HG03103 (cell line): ENCODE measurements at regions not wholly inside any gene's neighbourhood (a gene's known extent, or its start where the extent isn't known, plus 50 kb on each side); places are given as distances from the start of the nearest gene placed in this dataset.

ENCODE experiments used
- ATAC-seq: cut with Tn5 transposase; IDR thresholded peaks from one replicate; pipeline ENCODE4 v1.9.1; 2021; ENCODE audit warnings: low read depth; ENCODE audit not compliant: unreplicated experiment

- no peak for ATAC-seq
Observed at GRCh38 chr4:180949424-180950213, 1293.6 kb upstream of the TENM3 start.

- no peak for ATAC-seq
Observed at GRCh38 chr4:180950377-180950776, 1292.8 kb upstream of the TENM3 start.

GRCh38 chr4:180951312-180951711 is 1291.9 kb upstream of the TENM3 start:
- no peak for ATAC-seq

- no peak for ATAC-seq
Observed at GRCh38 chr4:180953572-180953971, 1289.6 kb upstream of the TENM3 start.

- ATAC-seq = no peak
Observed at GRCh38 chr4:180960743-180961401, 1282.3 kb upstream of the TENM3 start.

- ATAC-seq = no peak
Observed at GRCh38 chr4:180962268-180962667, 1280.9 kb upstream of the TENM3 start.

- no peak for ATAC-seq
Observed at GRCh38 chr4:180966312-180966711, 1276.9 kb upstream of the TENM3 start.

GRCh38 chr4:180967936-180968335 is 1275.3 kb upstream of the TENM3 start:
- no peak for ATAC-seq

GRCh38 chr4:180973894-180974293 is 1269.3 kb upstream of the TENM3 start:
- ATAC-seq = no peak

- no peak for ATAC-seq
Observed at GRCh38 chr4:180990931-180991330, 1252.3 kb upstream of the TENM3 start.

GRCh38 chr4:180993244-180993836 is 1249.9 kb upstream of the TENM3 start:
- no peak for ATAC-seq

- ATAC-seq = no peak
Observed at GRCh38 chr4:180994722-180995121, 1248.5 kb upstream of the TENM3 start.

- no peak for ATAC-seq
Observed at GRCh38 chr4:180999217-180999616, 1244.0 kb upstream of the TENM3 start.

GRCh38 chr4:181004056-181004455 is 1239.1 kb upstream of the TENM3 start:
- no peak for ATAC-seq

GRCh38 chr4:181006499-181007260 is 1236.5 kb upstream of the TENM3 start:
- no peak for ATAC-seq

- ATAC-seq = no peak
Observed at GRCh38 chr4:181007751-181008150, 1235.5 kb upstream of the TENM3 start.

- ATAC-seq = no peak
Observed at GRCh38 chr4:181008164-181008563, 1235.0 kb upstream of the TENM3 start.

GRCh38 chr4:181013162-181013561 is 1230.0 kb upstream of the TENM3 start:
- ATAC-seq = no peak

GRCh38 chr4:181017038-181017437 is 1226.2 kb upstream of the TENM3 start:
- no peak for ATAC-seq

GRCh38 chr4:181018472-181018871 is 1224.7 kb upstream of the TENM3 start:
- no peak for ATAC-seq

GRCh38 chr4:181018913-181019312 is 1224.3 kb upstream of the TENM3 start:
- ATAC-seq = no peak
